ACHN (cell line): ENCODE measurements at regions not wholly inside any gene's neighbourhood (a gene's known extent, or its start where the extent isn't known, plus 50 kb on each side); places are given as distances from the start of the nearest gene placed in this dataset.
"Not testable (repeated sequence)": the region's sequence is repeated elsewhere in the genome, so short reads cannot be mapped to it uniquely, and the experiment has no call there.

Source experiments
- DNase-seq: peaks from one replicate; pipeline ENCODE4 v3.0.0-alpha.2; 2015
- in situ Hi-C: cut with HindIII; loops from 2 replicates; pipeline ENCODE4 v1.10.0; 2017; ENCODE audit warnings: low sequenced_read_pairs, low pct_ligation_motif_present, low pct_unique_long_range_greater_than_20kb

GRCh38 chr6:137403443-137403842 is 90.8 kb downstream of the OLIG3 start:
- in situ Hi-C loops, result no loop called here
- no peak for DNase-seq

GRCh38 chr6:137402143-137402680 is 92.0 kb downstream of the OLIG3 start:
- in situ Hi-C loops, result no loop called here
- no peak for DNase-seq

GRCh38 chr6:137401088-137401487 is 93.1 kb downstream of the OLIG3 start:
- in situ Hi-C loops, result no loop called here
- no peak for DNase-seq

GRCh38 chr6:137399881-137400443 is 94.2 kb downstream of the OLIG3 start:
- DNase-seq, result no peak
- in situ Hi-C loops, result no loop called here

- in situ Hi-C loops, result no loop called here
- DNase-seq, result no peak
These were observed 98.9 kb downstream of the OLIG3 start for GRCh38 chr6:137395316-137395715.

- DNase-seq, result no peak
- in situ Hi-C loops, result no loop called here
These were observed 103.0 kb downstream of the OLIG3 start for GRCh38 chr6:137391061-137391814.

- DNase-seq, result peak; percentile 29
- in situ Hi-C loops, result no loop called here
These were observed 103.9 kb downstream of the OLIG3 start for GRCh38 chr6:137390334-137390733.

GRCh38 chr6:137389150-137389704 is 105.0 kb downstream of the OLIG3 start:
- DNase-seq, result no peak
- in situ Hi-C loops, result no loop called here

- no peak for DNase-seq
- in situ Hi-C loops, result no loop called here
These were observed 107.0 kb downstream of the OLIG3 start for GRCh38 chr6:137387096-137387764.

GRCh38 chr6:137383287-137383686 is 110.9 kb downstream of the OLIG3 start:
- in situ Hi-C loops, DNase-seq: not testable (repeated sequence)

- DNase-seq, result no peak
- in situ Hi-C loops, result no loop called here
These were observed 116.2 kb downstream of the OLIG3 start for GRCh38 chr6:137378090-137378369.

- no peak for DNase-seq
- in situ Hi-C loops, result no loop called here
These were observed 120.9 kb downstream of the OLIG3 start for GRCh38 chr6:137373296-137373695.

GRCh38 chr6:137372532-137372931 is 121.7 kb downstream of the OLIG3 start:
- DNase-seq, result no peak
- in situ Hi-C loops, result no loop called here

- in situ Hi-C loops, result no loop called here
These were observed 122.6 kb downstream of the OLIG3 start for GRCh38 chr6:137371634-137372016.

GRCh38 chr6:137370871-137371633 is 123.1 kb downstream of the OLIG3 start:
- no peak for DNase-seq
- in situ Hi-C loops, result no loop called here

More at GRCh38 chr6:137371634-137372016, 122.6 kb downstream of the OLIG3 start:
- DNase-seq, result no peak

GRCh38 chr6:137369136-137369535 is 125.1 kb downstream of the OLIG3 start:
- in situ Hi-C loops, result no loop called here
- no peak for DNase-seq

GRCh38 chr6:137365707-137366437 is 128.3 kb downstream of the OLIG3 start:
- no peak for DNase-seq
- in situ Hi-C loops, result no loop called here

- no peak for DNase-seq
- in situ Hi-C loops, result no loop called here
These were observed 130.4 kb downstream of the OLIG3 start for GRCh38 chr6:137363805-137364138.
